NCI-H748 (cell line): ENCODE measurements at regions not wholly inside any gene's neighbourhood (a gene's known extent, or its start where the extent isn't known, plus 50 kb on each side); places are given as distances from the start of the nearest gene placed in this dataset.

Experiments
- DNase-seq: peaks from one replicate; lab custom pipeline; 2025; ENCODE audit not compliant: unreplicated experiment; lab: John Stamatoyannopoulos, UW

- DNase-seq: no peak
Observed at GRCh38 chr6:163983679-163984078, 569.2 kb downstream of the QKI start.

- no peak for DNase-seq
Observed at GRCh38 chr6:163974322-163974721, 559.8 kb downstream of the QKI start.

DNA sequence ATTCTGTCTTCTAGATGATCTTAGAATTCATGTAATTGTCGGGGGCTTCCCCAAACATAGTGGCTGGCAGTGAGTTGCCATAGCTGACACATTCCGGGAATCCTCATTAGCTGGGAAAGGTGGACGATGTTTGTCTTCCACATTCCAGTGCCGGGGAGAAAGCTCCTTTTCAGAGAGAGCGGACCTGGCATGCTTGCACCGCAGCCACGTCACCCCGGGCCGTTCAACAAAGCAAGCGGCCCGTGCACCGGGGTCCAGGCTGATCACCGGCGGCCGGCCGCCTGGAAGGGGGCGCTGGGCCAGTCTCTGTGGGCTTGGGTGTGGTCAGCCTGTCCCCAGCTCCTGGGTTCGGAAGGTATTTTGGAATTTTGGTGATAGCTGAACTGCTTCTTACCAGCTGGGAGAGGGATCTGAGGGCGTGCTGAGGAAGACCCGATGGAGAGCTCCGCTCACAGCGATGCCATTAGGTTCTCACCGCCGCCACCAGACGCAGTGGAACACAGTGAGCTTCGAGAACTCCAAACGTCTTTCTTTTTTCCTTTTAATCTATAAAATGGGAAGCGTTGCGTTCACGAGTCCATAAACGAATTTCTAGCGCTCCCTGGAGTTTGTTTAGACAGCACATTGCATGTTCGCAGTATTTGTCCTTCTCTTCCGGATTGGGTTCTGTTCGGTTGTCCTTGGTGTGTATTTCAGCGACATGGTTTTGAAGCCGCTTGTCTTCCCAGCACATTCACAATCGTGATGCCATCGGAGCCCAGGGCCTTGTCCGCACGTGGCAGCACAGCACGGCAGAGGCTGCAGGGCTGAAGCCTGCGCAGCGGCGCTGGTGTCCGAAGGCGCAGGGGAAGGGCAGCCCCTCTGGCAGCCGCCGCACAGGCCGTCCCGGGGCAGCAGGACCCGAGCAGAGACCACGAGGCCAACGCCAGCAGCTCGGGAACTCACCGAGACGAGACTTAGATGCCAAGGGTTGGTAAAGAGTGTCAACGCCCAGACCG lies 557.6 kb downstream of the QKI start:
- no peak for DNase-seq

- DNase-seq: no peak
Observed at GRCh38 chr6:163970846-163971564, 556.5 kb downstream of the QKI start.

- peak; percentile 66 for DNase-seq
Observed at GRCh38 chr6:163965426-163966348, 551.2 kb downstream of the QKI start.

- no peak for DNase-seq
Observed at GRCh38 chr6:163964789-163965188, 550.3 kb downstream of the QKI start.

DNA sequence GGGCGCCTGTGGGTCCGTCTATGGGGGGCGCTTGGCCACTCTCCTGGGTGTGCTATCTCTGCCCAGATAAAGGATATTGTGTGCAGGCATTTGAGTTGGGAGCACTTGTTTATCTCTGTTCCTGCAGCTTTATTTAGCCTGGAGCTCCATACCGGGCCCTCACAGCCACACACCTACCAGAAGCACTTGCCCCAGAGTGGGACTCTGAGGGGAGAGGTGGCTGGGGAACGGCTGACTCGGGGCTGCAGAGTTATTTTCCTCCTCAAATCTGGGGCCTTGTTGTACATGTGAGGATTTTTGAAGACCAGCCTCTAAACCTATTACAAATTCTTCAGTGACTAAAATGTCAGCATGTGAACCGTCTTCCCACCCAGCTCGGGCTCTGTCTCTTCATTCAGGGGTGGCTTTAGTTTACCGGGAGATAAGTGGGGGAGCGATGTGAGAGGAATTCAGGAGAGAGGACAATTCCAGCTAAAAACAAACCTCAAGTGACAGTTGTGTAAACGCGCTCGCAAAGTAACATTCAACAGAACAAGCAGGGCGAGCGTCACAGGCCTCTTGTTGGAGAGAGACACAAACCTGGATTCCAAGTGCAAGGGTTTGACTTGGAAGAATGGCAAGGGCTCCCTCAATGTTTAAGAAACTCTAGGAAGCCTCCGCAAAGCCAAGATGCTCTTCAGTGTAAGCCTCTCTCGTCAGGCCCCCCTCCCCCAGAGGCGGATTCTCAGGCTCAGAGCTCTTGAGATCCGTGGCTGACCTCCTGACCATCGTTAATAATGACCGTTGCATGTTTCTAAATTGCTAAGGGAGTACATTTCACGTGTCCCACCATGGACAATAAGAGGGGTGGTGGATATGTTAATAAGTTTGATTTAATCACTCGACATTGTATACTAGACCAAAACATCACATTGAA lies 548.9 kb downstream of the QKI start:
- DNase-seq: no peak

- peak; percentile 94 for DNase-seq
Observed at GRCh38 chr6:163962627-163963117, 548.2 kb downstream of the QKI start.

DNA sequence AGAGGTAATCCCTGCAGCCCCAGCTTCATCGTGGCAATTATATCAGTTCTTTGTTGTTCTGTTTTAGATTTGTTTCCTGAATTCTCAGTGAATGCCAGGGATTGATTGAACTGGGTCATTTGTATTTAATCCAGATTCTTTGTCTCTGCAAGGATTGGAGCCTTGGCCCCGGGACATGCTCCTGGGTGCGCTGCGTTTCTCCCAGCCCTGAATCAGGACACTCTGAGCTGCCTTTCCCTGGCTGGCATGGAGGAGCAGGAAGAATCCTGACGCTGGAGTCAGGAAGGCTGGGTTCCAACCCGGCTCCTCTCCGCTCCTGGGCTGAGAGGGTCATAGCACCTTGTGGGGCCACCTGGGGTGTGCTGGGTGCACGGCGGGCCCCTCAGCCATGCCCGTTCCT lies 545.6 kb downstream of the QKI start:
- no peak for DNase-seq

DNA sequence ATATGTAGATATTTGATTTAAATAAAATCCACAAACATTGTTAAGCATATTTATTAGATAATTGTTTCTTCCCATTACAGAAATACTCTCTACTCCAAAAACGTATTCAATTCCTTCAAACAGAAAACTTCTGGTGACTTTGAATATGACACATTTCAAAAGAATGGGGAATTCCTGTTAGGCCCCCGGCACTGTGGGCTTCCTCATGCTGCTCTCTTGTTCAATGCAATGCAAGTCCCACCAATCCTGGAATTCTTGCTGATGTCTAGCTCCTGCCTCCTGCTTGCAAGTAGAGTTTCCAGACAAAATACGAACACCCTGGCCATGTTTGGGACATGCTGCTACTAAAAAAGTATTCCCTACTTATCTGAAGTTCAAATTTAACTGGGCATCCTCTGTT lies 544.1 kb downstream of the QKI start:
- no peak for DNase-seq

GRCh38 chr6:163956571-163957407 lies 542.3 kb downstream of the QKI start:
- DNase-seq: peak; percentile 86

DNA sequence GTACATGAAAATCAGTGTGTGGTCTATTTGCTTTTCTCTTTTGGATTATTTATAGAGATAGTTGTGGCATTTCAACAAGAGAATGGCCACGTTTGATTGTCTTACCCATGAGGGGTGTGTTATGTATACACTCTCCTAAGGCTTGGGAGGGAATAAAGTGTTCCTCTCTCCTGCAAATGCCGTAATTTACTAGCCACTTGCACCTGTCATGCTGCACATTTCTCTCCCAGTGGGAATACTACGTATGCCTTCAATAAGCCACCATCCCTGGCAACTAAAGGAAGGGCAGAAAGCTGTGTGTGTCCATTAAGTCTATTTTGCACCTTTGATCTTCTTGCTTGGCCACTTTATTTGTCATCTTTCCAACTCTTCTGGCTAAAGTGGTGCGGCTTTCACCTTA lies 541.2 kb downstream of the QKI start:
- DNase-seq: peak; percentile 90

GRCh38 chr6:163955096-163955495 lies 540.6 kb downstream of the QKI start:
- DNase-seq: peak; percentile 26

- DNase-seq: no peak
Observed at GRCh38 chr6:163954088-163954775, 539.7 kb downstream of the QKI start.

DNA sequence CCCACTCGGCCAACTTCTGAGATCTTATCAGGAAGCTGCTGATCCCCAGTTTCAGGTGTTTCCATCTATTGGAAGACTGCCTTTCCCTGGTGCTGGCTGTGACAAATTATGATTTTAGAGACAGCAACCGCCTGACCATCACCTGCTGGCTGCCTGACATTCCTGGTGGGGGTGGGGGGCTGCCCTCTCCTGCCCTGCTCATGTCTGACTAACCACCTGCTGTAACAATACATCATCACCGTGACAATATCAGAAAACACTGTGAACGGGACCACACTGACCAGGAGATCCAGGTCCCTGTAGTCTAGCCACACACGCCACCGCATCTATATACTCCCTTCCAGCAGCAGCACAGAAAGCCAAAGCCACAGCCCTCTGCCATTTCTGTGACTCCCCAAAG lies 537.5 kb downstream of the QKI start:
- no peak for DNase-seq

GRCh38 chr6:163951326-163951725 lies 536.8 kb downstream of the QKI start:
- no peak for DNase-seq

DNA sequence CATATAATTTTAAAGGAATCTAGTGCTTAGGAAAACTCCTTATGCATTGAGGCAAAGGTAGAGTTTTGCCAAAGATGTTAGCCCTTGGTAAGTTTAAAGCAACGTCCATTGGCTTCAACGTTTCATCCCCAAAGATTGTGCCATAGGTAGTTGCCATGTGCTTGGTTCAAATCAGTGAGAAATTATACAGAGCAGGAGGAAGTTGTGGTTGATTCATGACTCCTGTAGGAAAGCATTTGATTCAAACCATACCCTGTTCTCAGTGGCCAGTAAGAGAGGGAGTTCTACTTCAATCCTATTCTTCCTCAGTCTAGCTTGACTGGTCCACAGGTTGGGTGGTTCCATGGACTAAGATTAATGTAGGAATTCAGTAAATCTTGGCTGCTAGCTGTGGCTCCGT lies 535.6 kb downstream of the QKI start:
- no peak for DNase-seq

DNA sequence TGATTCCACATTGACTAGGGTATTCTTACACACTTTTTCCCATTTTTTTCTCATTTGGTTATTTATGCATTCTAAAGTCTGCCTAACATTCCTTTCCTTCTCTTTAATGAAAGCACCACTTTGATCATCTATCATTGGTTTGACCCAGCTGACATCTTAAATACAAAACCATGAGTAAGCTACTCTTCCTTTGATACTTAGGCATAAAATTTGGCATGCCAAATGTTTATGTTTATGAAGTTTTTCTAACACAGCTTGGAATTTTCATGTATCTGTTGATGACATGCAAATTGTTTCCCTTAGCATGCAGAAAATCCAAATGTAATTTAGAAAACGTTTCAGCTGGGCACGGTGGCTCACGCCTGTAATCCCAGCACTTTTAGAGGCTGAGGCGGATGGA lies 534.9 kb downstream of the QKI start:
- no peak for DNase-seq
